Cardiac muscle cell (in vitro differentiated cells and primary cell): ENCODE measurements at regions not wholly inside any gene's neighbourhood (a gene's known extent, or its start where the extent isn't known, plus 50 kb on each side); places are given as distances from the start of the nearest gene placed in this dataset.

Experiments used
- DNase-seq, 2 donors: peaks; one replicate each; pipeline versions ENCODE4 v3.0.0 to v3.0.0-alpha.2; 2010 to 2017; ENCODE audit warnings: low read depth in 1 of 2, low spot score in 1 of 2
- H3K27ac ChIP-seq: fragments of 200-600 bp; sonication (generic); 2 replicates; pipeline ENCODE4 v1.5.1; 2016
- H3K27me3 ChIP-seq: fragments of 200-600 bp; sonication (generic); 2 replicates; pipeline ENCODE4 v1.6.0; 2016; ENCODE audit warnings: control low read depth
- H3K36me3 ChIP-seq: fragments of 200-600 bp; sonication (generic); 2 replicates; pipeline ENCODE4 v1.5.1; 2016; ENCODE audit warnings: control low read depth
- H3K4me1 ChIP-seq: fragments of 200-600 bp; sonication (generic); 2 replicates; pipeline ENCODE4 v1.8.1; 2017; ENCODE audit warnings: low read depth, mild to moderate bottlenecking, mixed run types
- H3K4me3 ChIP-seq: fragments of 200-600 bp; sonication (generic); 2 replicates; pipeline ENCODE4 v1.5.1; 2016; ENCODE audit warnings: mild to moderate bottlenecking
- H3K9me3 ChIP-seq: fragments of 200-600 bp; sonication (generic); 2 replicates; pipeline ENCODE4 v1.5.1; 2017; ENCODE audit warnings: low read depth, mild to moderate bottlenecking, control low read depth
- TF ChIP-seq, protein P1 (sequence below): IDR thresholded peaks from 2 replicates; pipeline ENCODE4 v1.5.1; 2012; ENCODE audit warnings: low read depth, mild to moderate bottlenecking, low read length

DNA sequence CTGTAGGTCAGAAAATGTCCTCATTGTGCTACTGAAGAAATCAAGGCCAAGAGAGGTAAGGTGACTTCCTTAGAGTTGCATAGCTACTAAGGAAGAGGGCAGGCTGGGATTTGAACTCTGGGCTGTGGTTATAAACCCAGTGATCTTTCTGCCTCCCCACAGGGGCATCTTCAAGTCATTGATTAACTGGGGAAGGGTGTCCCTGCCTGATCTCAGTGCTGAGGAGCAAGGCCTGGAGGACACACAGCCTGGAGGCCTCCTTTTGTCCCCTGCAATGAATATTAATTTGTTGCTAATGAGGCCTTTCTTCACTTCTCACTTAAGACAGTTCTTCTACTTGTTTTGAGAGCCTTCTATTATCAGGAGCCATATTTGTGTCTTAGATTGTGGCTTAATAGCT lies 83.8 kb downstream of the KATNIP start:
- peak overlapping the region; percentile 76 for H3K27ac ChIP-seq
- no peaks in the 10 kb centered on the region for H3K9me3 ChIP-seq
- H3K27me3 ChIP-seq: no peaks in the 10 kb centered on the region
- H3K4me1 ChIP-seq: peaks cover 30% of the 10 kb centered on the region
- TF ChIP-seq, protein P1, sequence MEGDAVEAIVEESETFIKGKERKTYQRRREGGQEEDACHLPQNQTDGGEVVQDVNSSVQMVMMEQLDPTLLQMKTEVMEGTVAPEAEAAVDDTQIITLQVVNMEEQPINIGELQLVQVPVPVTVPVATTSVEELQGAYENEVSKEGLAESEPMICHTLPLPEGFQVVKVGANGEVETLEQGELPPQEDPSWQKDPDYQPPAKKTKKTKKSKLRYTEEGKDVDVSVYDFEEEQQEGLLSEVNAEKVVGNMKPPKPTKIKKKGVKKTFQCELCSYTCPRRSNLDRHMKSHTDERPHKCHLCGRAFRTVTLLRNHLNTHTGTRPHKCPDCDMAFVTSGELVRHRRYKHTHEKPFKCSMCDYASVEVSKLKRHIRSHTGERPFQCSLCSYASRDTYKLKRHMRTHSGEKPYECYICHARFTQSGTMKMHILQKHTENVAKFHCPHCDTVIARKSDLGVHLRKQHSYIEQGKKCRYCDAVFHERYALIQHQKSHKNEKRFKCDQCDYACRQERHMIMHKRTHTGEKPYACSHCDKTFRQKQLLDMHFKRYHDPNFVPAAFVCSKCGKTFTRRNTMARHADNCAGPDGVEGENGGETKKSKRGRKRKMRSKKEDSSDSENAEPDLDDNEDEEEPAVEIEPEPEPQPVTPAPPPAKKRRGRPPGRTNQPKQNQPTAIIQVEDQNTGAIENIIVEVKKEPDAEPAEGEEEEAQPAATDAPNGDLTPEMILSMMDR: no peak
- DNase-seq: no peak
- H3K36me3 ChIP-seq: no peaks in the 10 kb centered on the region
- no peak overlapping the region for H3K4me3 ChIP-seq

DNA sequence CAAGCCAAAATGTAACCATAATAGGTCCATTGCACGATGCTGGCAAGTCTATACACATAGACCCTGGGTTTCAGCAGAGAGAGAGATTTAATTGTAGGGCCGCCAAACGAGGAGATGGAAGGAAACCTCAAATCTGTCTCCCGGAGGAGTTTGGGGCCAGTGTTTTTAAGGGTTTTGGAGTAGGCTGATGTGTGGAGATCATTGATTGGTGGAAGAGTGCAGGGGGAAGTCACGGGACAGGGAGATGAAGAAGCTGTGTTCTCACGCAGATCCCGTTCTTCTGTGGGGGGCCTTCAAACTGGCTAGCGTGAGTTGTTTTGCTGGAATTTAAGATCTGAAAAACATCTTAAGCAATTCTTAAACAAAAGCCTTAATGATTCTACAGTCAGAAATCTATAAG lies 84.8 kb downstream of the KATNIP start:
- H3K27ac ChIP-seq: peak overlapping the region; percentile 76

DNA sequence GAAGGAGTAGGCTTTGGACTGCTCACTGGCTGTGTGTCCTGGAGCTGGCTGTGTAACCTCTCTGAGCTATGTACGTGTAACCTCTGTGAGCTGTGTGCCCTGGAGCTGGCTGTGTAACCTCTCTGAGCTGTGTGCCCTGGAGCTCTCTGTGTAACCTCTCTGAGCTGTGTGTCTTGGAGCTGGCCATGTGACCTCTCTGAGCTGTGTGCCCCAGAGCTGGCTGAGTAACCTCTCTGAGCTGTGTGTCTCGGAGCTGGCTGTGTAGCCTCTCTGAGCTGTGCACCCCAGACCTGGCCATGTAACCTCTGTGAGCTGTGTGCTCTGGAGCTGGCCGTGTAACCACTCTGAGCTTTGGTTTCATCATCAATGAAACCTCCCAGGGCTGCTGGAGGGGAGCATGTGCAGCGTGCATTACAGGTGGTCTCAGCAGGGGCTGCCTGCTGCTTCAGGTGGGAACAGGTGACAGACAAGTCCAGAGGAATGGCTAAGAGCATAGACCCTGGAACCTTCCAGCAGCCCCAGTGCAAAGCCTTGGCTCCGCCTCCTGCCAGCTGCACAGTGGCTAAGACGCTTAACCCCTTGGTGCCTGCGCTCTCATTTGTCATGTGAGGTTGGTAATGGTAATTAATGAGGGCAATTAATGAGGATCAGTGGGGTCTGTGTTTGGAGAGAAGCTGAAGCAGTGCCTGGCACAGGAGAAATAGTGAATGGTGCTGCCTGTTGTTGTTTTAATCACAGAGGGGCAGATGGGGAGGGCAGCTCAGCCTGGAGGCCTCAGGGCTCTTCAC lies 86.7 kb downstream of the KATNIP start:
- DNase-seq: no peak
- peak overlapping the region; percentile 22 for H3K27ac ChIP-seq

More for the DNA sequence above, 84.8 kb downstream of the KATNIP start:
- Histone ChIP-seq H3K9me3 (no peaks in the 10 kb centered on the region), H3K27me3 (no peaks in the 10 kb centered on the region), H3K4me3 (no peak overlapping the region), H3K36me3 (no peaks in the 10 kb centered on the region), H3K4me1 (peaks cover 25% of the 10 kb centered on the region)
- TF ChIP-seq, protein P1: no peak
- DNase-seq: peak in 1 of 2 donors; percentile 23

DNA sequence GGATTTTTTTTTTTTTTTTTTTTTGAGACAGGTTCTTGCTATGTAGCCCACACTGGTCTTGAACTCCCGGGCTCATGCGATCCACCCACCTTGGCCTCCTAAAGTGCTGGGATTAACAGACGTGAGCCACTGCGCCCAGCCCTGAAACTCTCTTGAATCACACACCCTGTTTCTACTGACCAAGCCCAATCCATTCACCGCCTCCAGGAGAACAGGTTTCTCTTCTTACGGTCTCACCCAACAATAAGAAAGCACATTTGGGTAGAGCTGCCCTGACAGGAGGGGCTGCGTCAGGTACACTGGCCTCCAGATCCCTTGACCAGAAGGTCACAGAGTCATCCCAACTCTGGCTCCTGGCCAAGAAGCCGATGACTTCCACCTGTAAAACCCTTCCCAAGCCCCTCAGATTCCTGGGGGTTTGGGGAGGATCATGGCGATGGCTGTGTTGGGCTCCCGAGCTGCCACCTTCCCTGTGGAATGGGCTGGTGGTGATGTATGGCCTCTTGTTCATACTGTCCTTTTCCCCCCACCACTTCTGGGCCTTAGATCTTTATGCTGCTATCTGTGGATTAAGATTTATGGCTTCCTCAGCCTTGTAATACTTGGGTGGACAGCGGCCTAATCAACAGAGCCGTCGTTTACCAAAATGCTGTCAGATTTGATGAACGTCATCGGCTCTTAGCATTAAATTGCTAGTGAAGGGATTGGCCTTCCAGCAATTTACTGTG lies 89.1 kb downstream of the KATNIP start:
- H3K4me3 ChIP-seq: no peak overlapping the region
- H3K36me3 ChIP-seq: no peaks in the 10 kb centered on the region
- H3K27ac ChIP-seq: peak overlapping the region; percentile 55
- peaks cover 24% of the 10 kb centered on the region for H3K4me1 ChIP-seq
- H3K9me3 ChIP-seq: no peaks in the 10 kb centered on the region
- H3K27me3 ChIP-seq: no peaks in the 10 kb centered on the region
- no peak for DNase-seq
- TF ChIP-seq, protein P1: no peak

More for the DNA sequence above, 86.7 kb downstream of the KATNIP start:
- TF ChIP-seq, protein P1: no peak
- H3K4me3 ChIP-seq: no peak overlapping the region
- no peaks in the 10 kb centered on the region for H3K27me3 ChIP-seq
- no peaks in the 10 kb centered on the region for H3K36me3 ChIP-seq
- H3K4me1 ChIP-seq: peaks cover 31% of the 10 kb centered on the region
- no peaks in the 10 kb centered on the region for H3K9me3 ChIP-seq

DNA sequence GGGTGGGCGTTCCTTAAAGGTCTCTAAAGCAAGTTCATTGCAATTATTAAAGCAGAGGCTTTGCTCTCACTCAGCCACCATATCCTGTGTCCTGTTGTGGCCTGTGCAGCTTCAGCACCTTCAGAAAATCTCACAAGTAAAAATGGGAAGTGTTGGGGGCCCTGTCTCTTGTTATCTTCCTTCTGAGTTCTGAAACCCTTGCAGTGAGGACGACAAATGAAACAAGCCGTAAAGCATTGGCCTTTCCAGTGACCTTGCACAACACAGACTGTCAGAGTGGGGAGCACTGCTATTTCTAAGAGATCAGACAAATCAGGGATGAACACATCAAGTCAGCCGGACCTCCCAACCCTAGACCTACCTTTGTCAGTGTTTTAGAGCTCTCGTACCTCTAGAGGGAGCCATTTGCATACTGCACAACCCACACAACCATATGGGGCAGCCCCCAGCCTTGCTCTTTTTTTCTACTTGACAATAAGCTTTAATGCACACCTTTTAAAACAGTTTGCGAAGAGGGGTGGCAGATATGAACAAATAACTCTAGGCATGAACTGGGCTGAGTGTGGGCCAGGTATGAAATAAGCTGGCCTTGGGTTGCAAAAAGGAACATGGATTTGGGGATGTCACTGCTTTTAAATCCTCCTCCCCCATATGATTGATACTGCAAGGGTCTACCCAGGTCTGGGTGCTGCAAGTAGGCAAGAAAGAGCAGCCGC lies 89.8 kb downstream of the KATNIP start:
- no peak overlapping the region for H3K4me3 ChIP-seq
- H3K27me3 ChIP-seq: no peaks in the 10 kb centered on the region
- H3K9me3 ChIP-seq: no peaks in the 10 kb centered on the region
- peak; percentile 72 to 75 for DNase-seq
- no peaks in the 10 kb centered on the region for H3K36me3 ChIP-seq
- peaks cover 17% of the 10 kb centered on the region for H3K4me1 ChIP-seq
- H3K27ac ChIP-seq: peak overlapping the region; percentile 55
- TF ChIP-seq, protein P1: peak; percentile 87
